AG04449 (cell line): ENCODE measurements at regions not wholly inside any gene's neighbourhood (a gene's known extent, or its start where the extent isn't known, plus 50 kb on each side); places are given as distances from the start of the nearest gene placed in this dataset.

Experiments used
- CTCF ChIA-PET: fragments of 350-600 bp; formaldehyde crosslinking; extraction: SDS; loops from one replicate; lab custom pipeline; 2021; ENCODE audit warnings: antibody characterized with exemption; lab: Yijun Ruan, JAX
- POLR2A ChIA-PET: fragments of 400-600, 350-600 bp; formaldehyde crosslinking; extraction: SDS; loops from one replicate; lab custom pipeline; 2020; ENCODE audit warnings: antibody characterized with exemption, inconsistent platforms; lab: Yijun Ruan, JAX
- DNase-seq: peaks from one replicate; pipeline ENCODE4 v3.0.0-alpha.2; 2010; ENCODE audit warnings: low read depth, low spot score
- H3K4me3 ChIP-seq: 2 replicates; pipeline ENCODE4 v1.5.1; 2011; ENCODE audit warnings: low read depth, mild to moderate bottlenecking, control low read depth, low read length
- CTCF ChIP-seq: IDR thresholded peaks from one replicate; pipeline ENCODE4 v1.5.1; 2011; ENCODE audit warnings: mild to moderate bottlenecking, moderate library complexity, low read length, control low read depth, inconsistent platforms; ENCODE audit not compliant: insufficient read depth; ENCODE audit errors: missing control alignments

- DNase-seq, result no peak
- ChIA-PET CTCF (interaction anchor here (1.5 kb wide), 1 partner anchor 59 kb away, joined by 4 read pairs; no protein-coding TSS in a partner anchor), POLR2A (no interaction called here)
- TF ChIP-seq CTCF, result no peak
- H3K4me3 ChIP-seq, result no peak overlapping the region
Measured at GRCh38 chr16:64468515-64469090, 653.3 kb downstream of the CDH11 start.

DNA sequence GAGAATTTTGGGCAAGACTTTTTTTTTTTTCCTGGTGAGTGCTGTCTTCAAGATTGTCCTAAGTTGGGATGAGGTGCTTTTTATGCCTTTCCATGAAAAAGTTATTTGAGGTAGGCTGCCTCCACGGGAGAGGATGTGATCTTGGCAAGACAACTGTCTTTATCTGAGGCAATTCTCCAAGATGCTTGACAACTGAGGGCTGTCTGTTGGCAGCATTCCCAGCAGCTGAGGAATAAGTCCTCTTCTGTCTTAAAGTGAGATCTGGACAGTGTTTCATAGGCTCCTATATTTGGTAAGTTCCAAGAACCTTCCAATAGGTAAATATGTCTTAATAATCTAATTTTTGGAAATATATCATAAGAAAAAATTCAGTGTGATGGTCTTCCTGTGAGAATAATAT, 662.0 kb downstream of the CDH11 start:
- TF ChIP-seq CTCF, result no peak
- H3K4me3 ChIP-seq, result no peak overlapping the region
- ChIA-PET POLR2A (no interaction called here), CTCF (interaction anchor here (0.6 kb wide), 1 partner anchor 14 kb away, joined by 3 read pairs; no protein-coding TSS in a partner anchor)
- no peak for DNase-seq

GRCh38 chr16:64459402-64459801, 662.5 kb downstream of the CDH11 start:
- TF ChIP-seq CTCF, result no peak
- no peak overlapping the region for H3K4me3 ChIP-seq
- DNase-seq, result no peak
- ChIA-PET CTCF (interaction anchor here (0.6 to 1.0 kb wide), 2 partner anchors 13 to 370 kb away, joined by 3 read pairs; no protein-coding TSS in a partner anchor), POLR2A (no interaction called here)

DNA sequence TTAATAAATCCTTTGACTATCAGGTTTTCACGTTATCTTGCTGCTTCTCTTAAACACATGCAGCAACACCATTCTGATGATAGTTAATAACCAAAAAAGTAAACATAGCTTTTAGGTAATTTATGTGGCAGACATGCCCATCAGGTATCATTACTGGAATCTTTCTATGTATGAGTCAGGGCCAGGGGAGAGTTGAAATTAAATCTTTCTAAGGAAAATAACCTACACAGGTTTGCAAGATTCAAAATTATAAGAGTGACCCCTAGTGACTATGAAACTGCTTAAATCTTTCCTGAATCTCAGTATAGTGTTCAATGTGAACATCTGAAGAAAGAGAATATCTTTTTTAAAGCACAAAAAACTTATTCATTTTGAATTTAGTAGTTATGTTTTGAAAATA, 666.6 kb downstream of the CDH11 start:
- DNase-seq, result no peak
- H3K4me3 ChIP-seq, result no peak overlapping the region
- ChIA-PET POLR2A (no interaction called here), CTCF (interaction anchor here (0.5 to 1.5 kb wide), 7 partner anchors 8 to 453 kb away, joined by 3 to 4 read pairs (median 3); no protein-coding TSS in a partner anchor)
- peak; percentile 5 for TF ChIP-seq CTCF

GRCh38 chr16:64453646-64454045, 668.2 kb downstream of the CDH11 start:
- CTCF ChIA-PET, result interaction anchor here (1.5 kb wide), 1 partner anchor 455 kb away, joined by 3 read pairs; no protein-coding TSS in a partner anchor
- no peak overlapping the region for H3K4me3 ChIP-seq
- DNase-seq, result no peak
- no peak for TF ChIP-seq CTCF
- POLR2A ChIA-PET, result no interaction called here

DNA sequence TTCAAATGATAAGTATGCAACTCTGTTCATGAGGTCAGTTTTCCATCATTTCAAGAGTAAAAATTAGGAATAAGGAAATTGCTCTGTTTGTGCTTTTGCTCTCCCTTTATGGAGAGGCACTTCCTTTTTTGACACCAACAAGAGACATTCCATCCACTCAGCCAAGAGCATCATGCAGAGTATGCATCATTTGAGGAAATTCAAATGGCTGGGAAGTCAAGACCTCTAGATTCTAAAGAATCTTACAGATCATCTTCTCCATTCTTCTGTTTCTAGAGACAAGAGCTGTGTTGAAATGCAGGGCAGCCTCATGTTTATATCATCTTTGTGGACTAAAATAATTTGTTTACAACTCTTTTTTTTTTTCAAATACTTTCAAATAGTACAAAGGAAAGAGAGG, 669.4 kb downstream of the CDH11 start:
- POLR2A ChIA-PET, result no interaction called here
- no peak overlapping the region for H3K4me3 ChIP-seq
- DNase-seq, result no peak
- CTCF ChIA-PET, result interaction anchor here (1.1 to 1.9 kb wide), 2 partner anchors 362 to 366 kb away, joined by 4 to 5 read pairs; no protein-coding TSS in a partner anchor
- no peak for TF ChIP-seq CTCF
